Astrocyte of the cerebellum (primary cell): ENCODE measurements at regions not wholly inside any gene's neighbourhood (a gene's known extent, or its start where the extent isn't known, plus 50 kb on each side); places are given as distances from the start of the nearest gene placed in this dataset.

Experiments
- DNase-seq: peaks from one replicate; pipeline ENCODE4 v3.0.0-alpha.2; 2011; ENCODE audit warnings: low read depth
- H3K4me3 ChIP-seq: 2 replicates; pipeline ENCODE4 v1.5.1; 2011; ENCODE audit warnings: mild to moderate bottlenecking, low read depth, low read length, moderate library complexity
- CTCF ChIP-seq: IDR thresholded peaks from 2 replicates; pipeline ENCODE4 v1.5.1; 2012; ENCODE audit warnings: low read length, low read depth, moderate library complexity, mild to moderate bottlenecking; ENCODE audit errors: missing control alignments
- in situ Hi-C: cut with HindIII; loops from 2 replicates; pipeline ENCODE4 v1.10.0; 2017; ENCODE audit warnings: low sequenced_read_pairs

GRCh38 chr16:86727632-86728031 lies 149.3 kb downstream of the FOXL1 start:
- TF ChIP-seq CTCF, result no peak

GRCh38 chr16:86729686-86730085 lies 151.3 kb downstream of the FOXL1 start:
- no peak for DNase-seq
- TF ChIP-seq CTCF, result no peak
- in situ Hi-C loops, result no loop called here
- H3K4me3 ChIP-seq, result no peak overlapping the region

More at GRCh38 chr16:86727632-86728031, 149.3 kb downstream of the FOXL1 start:
- H3K4me3 ChIP-seq, result no peak overlapping the region
- no peak for DNase-seq
- in situ Hi-C loops, result no loop called here

- in situ Hi-C loops, result no loop called here
- no peak for TF ChIP-seq CTCF
- DNase-seq, result no peak
- no peak overlapping the region for H3K4me3 ChIP-seq
Measured at GRCh38 chr16:86730086-86730485, 151.7 kb downstream of the FOXL1 start.

GRCh38 chr16:86730597-86730996 lies 152.2 kb downstream of the FOXL1 start:
- no peak for TF ChIP-seq CTCF
- in situ Hi-C loops, result no loop called here
- no peak overlapping the region for H3K4me3 ChIP-seq
- no peak for DNase-seq

- no peak overlapping the region for H3K4me3 ChIP-seq
- in situ Hi-C loops, result no loop called here
- DNase-seq, result peak; percentile 63
- no peak for TF ChIP-seq CTCF
Measured at GRCh38 chr16:86732621-86733295, 154.4 kb downstream of the FOXL1 start.

- in situ Hi-C loops, result no loop called here
- no peak overlapping the region for H3K4me3 ChIP-seq
- DNase-seq, result no peak
- no peak for TF ChIP-seq CTCF
Measured at GRCh38 chr16:86733546-86734254, 155.4 kb downstream of the FOXL1 start.
